Common myeloid progenitor, CD34-positive (primary cell): ENCODE measurements at regions not wholly inside any gene's neighbourhood (a gene's known extent, or its start where the extent isn't known, plus 50 kb on each side); places are given as distances from the start of the nearest gene placed in this dataset.
A peak's percentile ranks its signal among the peaks of the same experiment; 100 is the strongest.

Source experiments
- CTCF ChIA-PET: fragments of 350-600 bp; sonication (Branson Sonifier 250); formaldehyde crosslinking; loops from one replicate; lab custom pipeline; 2021; ENCODE audit warnings: antibody characterized with exemption; lab: Charles Lee
- POLR2A ChIA-PET: fragments of 350-600 bp; sonication (Branson Sonifier 250); formaldehyde crosslinking; loops from one replicate; lab custom pipeline; 2021; ENCODE audit warnings: antibody characterized with exemption; lab: Charles Lee
- DNase-seq, 3 donors: peaks; one replicate each; pipeline versions ENCODE4 v3.0.0 to v3.0.0-alpha.2; 2013
- H3K27ac ChIP-seq, 2 experiments: 1 replicate in 1 of 2; 2 replicates in 1 of 2; pipeline ENCODE4 v1.7.0; 2013; ENCODE audit warnings: inconsistent platforms in 2 of 2, low read length in 2 of 2, mild to moderate bottlenecking in 2 of 2, low read depth in 1 of 2, moderate library complexity in 1 of 2; ENCODE audit not compliant: severe bottlenecking in 2 of 2, insufficient read depth in 1 of 2, poor library complexity in 1 of 2
- H3K27me3 ChIP-seq, 5 experiments: replicated peaks in 2 of 5; 1 replicate in 3 of 5; 2 replicates in 2 of 5; pipeline versions ENCODE4 v1.6.1 to v1.7.0; 2013; ENCODE audit warnings: low read length in 4 of 5, mild to moderate bottlenecking in 2 of 5, moderate library complexity in 2 of 5, inconsistent platforms in 1 of 5; ENCODE audit not compliant: insufficient read depth in 5 of 5, control insufficient read depth in 4 of 5
- H3K36me3 ChIP-seq, 4 experiments: 1 replicate in 2 of 4; 2 replicates in 2 of 4; pipeline versions ENCODE4 v1.6.1 to v1.7.0; 2013; ENCODE audit warnings: low read length in 3 of 4, control low read depth in 1 of 4, mild to moderate bottlenecking in 1 of 4; ENCODE audit not compliant: control insufficient read depth in 4 of 4, insufficient read depth in 4 of 4
- H3K4me1 ChIP-seq, 4 experiments: 1 replicate in 3 of 4; 2 replicates in 1 of 4; pipeline versions ENCODE4 v1.6.1 to v1.7.1; 2013; ENCODE audit warnings: low read length in 3 of 4, mild to moderate bottlenecking in 3 of 4, control low read depth in 1 of 4, inconsistent platforms in 1 of 4, moderate library complexity in 1 of 4; ENCODE audit not compliant: control insufficient read depth in 4 of 4, insufficient read depth in 4 of 4; ENCODE audit errors: control extremely low read depth in 1 of 4
- H3K4me3 ChIP-seq, 7 experiments: 1 replicate in 4 of 7; 2 replicates in 3 of 7; pipeline versions ENCODE4 v1.5.1 to v1.7.0; 2013; ENCODE audit warnings: mild to moderate bottlenecking in 7 of 7, low read length in 6 of 7, moderate library complexity in 6 of 7, inconsistent platforms in 2 of 7, low read depth in 2 of 7, control low read depth in 1 of 7; ENCODE audit not compliant: insufficient read depth in 4 of 7, control insufficient read depth in 1 of 7; ENCODE audit errors: extremely low read depth in 1 of 7
- H3K9me3 ChIP-seq, 5 experiments: 1 replicate in 4 of 5; 2 replicates in 1 of 5; pipeline versions ENCODE4 v1.6.1 to v1.7.1; 2013; ENCODE audit warnings: low read length in 4 of 5, mild to moderate bottlenecking in 2 of 5, inconsistent platforms in 1 of 5, low read depth in 1 of 5, moderate library complexity in 1 of 5; ENCODE audit not compliant: control insufficient read depth in 4 of 5, insufficient read depth in 2 of 5; ENCODE audit errors: control extremely low read depth in 1 of 5
- whole genome bisulfite sequencing: methylation state at CpG from one replicate; pipeline ENCODE4 v1.1.5; 2013; ENCODE audit not compliant: insufficient coverage; 5-methylcytosine and 5-hydroxymethylcytosine counted together

- H3K4me1 ChIP-seq = no peaks in the 10 kb centered on the region
- DNase-seq = peak in 2 of 3 donors; percentile 7 to 37
- WGBS = 75% methylated on average over 21 of the region's 29 CpGs
- no peaks in the 10 kb centered on the region for H3K9me3 ChIP-seq
- CTCF ChIA-PET = interaction anchor here (0.6 to 1.7 kb wide), 2 partner anchors 8 to 65 kb away, joined by 3 to 5 read pairs; no protein-coding TSS in a partner anchor
- POLR2A ChIA-PET = no interaction called here
- no peak overlapping the region for H3K27ac ChIP-seq
- peaks cover 0 to 3% (median 0%) of the 10 kb centered on the region in 5 experiments for H3K27me3 ChIP-seq
- H3K4me3 ChIP-seq = no peak overlapping the region
- H3K36me3 ChIP-seq = no peaks in the 10 kb centered on the region
These were observed 123.4 kb downstream of the SIK1 start for GRCh38 chr21:43303275-43304178.

GRCh38 chr21:43302769-43303168, 124.2 kb downstream of the SIK1 start:
- Histone ChIP-seq H3K9me3 (no peaks in the 10 kb centered on the region), H3K36me3 (no peaks in the 10 kb centered on the region), H3K27ac (no peak overlapping the region), H3K4me1 (no peaks in the 10 kb centered on the region), H3K4me3 (no peak overlapping the region), H3K27me3 (peaks cover 0 to 3% (median 0%) of the 10 kb centered on the region in 5 experiments)
- DNase-seq = no peak
- ChIA-PET POLR2A (no interaction called here), CTCF (interaction anchor here (1.7 kb wide), 1 partner anchor 9 kb away, joined by 5 read pairs; no protein-coding TSS in a partner anchor)
- 91% methylated on average over 11 of the region's 14 CpGs for WGBS

GRCh38 chr21:43302062-43302700, 124.8 kb downstream of the SIK1 start:
- Histone ChIP-seq H3K9me3 (no peaks in the 10 kb centered on the region), H3K4me1 (no peaks in the 10 kb centered on the region), H3K36me3 (no peaks in the 10 kb centered on the region), H3K4me3 (no peak overlapping the region), H3K27ac (no peak overlapping the region), H3K27me3 (peaks cover 0 to 3% (median 0%) of the 10 kb centered on the region in 5 experiments)
- WGBS = 95% methylated on average over 21 of the region's 23 CpGs
- POLR2A ChIA-PET = no interaction called here
- no peak for DNase-seq
- CTCF ChIA-PET = interaction anchor here (1.7 kb wide), 1 partner anchor 10 kb away, joined by 5 read pairs; no protein-coding TSS in a partner anchor

GRCh38 chr21:43301409-43302061, 125.4 kb downstream of the SIK1 start:
- Histone ChIP-seq H3K27ac (no peak overlapping the region), H3K36me3 (no peaks in the 10 kb centered on the region), H3K4me1 (no peaks in the 10 kb centered on the region), H3K4me3 (no peak overlapping the region), H3K27me3 (peaks cover 0 to 3% (median 0%) of the 10 kb centered on the region in 5 experiments), H3K9me3 (no peaks in the 10 kb centered on the region)
- DNase-seq = no peak
- 95% methylated on average over 17 of the region's 19 CpGs for WGBS
- ChIA-PET CTCF (interaction anchor here (0.7 kb wide), 1 partner anchor 33 kb away, joined by 3 read pairs; no protein-coding TSS in a partner anchor), POLR2A (no interaction called here)

GRCh38 chr21:43300496-43301408, 126.2 kb downstream of the SIK1 start:
- ChIA-PET CTCF (interaction anchor here (0.7 to 1.2 kb wide), 3 partner anchors 8 to 99 kb away, joined by 3 read pairs; no protein-coding TSS in a partner anchor), POLR2A (no interaction called here)
- DNase-seq = no peak
- 94% methylated on average over 34 of the region's 42 CpGs for WGBS
- Histone ChIP-seq H3K27ac (no peak overlapping the region), H3K4me1 (no peaks in the 10 kb centered on the region), H3K4me3 (no peak overlapping the region), H3K36me3 (no peaks in the 10 kb centered on the region), H3K9me3 (peaks cover 0 to 3% (median 0%) of the 10 kb centered on the region in 5 experiments), H3K27me3 (peaks cover 0 to 3% (median 0%) of the 10 kb centered on the region in 5 experiments)
